Spleen (tissue), 7 donors: ENCODE measurements at regions not wholly inside any gene's neighbourhood (a gene's known extent, or its start where the extent isn't known, plus 50 kb on each side); places are given as distances from the start of the nearest gene placed in this dataset.

ENCODE experiments used
- POLR2A ChIP-seq, 3 donors: fragments of 450-650 bp; IDR thresholded peaks; one replicate each; pipeline ENCODE4 v1.5.1; 2017; ENCODE audit warnings: antibody characterized with exemption in 3 of 3, mild to moderate bottlenecking in 1 of 3
- POLR2AphosphoS5 ChIP-seq, 3 donors: sonication (generic); formaldehyde crosslinking; IDR thresholded peaks; one replicate each; pipeline ENCODE4 v1.5.1; 2017; ENCODE audit warnings: antibody characterized with exemption in 3 of 3
- TF ChIP-seq, protein P1 (sequence below), 11 experiments: fragments of 200-600 bp in 7 of 11; fragments of 450-650 bp in 4 of 11; sonication (generic) in 4 of 11; IDR thresholded peaks in 8 of 11; conservative IDR thresholded peaks in 3 of 11; 1 replicate in 7 of 11; 2 replicates in 4 of 11; pipeline versions ENCODE4 v1.4.0 to v1.8.0; 2016 to 2021; ENCODE audit warnings: antibody characterized with exemption in 11 of 11, inconsistent platforms in 4 of 11, mild to moderate bottlenecking in 1 of 11
- donor health status: DM: no; HTN: no; CAD: no; lungs with moderate emphysema.
- donor health status: DM: no; HTN: no; CAD: no.
- donor health status: DM: no; HTN: no; CAD: no.

DNA sequence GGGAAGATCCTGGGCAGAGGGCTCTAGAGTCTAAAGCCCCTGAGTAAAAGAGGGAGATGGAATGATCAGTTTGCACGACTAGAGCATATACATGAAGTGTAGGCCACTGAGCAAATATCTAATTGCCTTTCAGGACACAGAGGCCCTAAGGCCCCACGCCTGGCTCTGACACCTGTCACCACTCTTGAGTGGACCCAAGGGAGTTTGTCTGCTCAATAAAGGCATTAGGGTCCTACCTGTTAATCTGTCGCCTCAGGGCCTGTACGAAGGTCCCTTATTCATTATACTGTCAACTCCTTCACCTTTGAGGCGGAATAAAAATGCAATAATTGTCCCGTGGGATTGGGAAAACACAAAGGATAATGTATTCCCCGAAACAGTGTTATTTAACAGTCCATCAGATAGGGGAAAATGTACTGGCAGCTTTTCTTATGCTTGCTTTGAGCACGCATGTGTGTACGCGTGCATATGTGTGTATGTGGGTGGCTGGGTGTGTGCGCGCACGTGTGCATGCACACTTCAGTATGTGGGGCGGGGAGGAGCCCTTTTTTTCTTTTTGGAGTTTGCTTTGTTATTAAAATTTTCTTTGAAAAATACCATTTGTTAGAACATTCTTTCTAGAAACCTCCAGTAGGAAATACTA, 161.8 kb upstream of the SERP2 start:
- TF ChIP-seq, protein P1, sequence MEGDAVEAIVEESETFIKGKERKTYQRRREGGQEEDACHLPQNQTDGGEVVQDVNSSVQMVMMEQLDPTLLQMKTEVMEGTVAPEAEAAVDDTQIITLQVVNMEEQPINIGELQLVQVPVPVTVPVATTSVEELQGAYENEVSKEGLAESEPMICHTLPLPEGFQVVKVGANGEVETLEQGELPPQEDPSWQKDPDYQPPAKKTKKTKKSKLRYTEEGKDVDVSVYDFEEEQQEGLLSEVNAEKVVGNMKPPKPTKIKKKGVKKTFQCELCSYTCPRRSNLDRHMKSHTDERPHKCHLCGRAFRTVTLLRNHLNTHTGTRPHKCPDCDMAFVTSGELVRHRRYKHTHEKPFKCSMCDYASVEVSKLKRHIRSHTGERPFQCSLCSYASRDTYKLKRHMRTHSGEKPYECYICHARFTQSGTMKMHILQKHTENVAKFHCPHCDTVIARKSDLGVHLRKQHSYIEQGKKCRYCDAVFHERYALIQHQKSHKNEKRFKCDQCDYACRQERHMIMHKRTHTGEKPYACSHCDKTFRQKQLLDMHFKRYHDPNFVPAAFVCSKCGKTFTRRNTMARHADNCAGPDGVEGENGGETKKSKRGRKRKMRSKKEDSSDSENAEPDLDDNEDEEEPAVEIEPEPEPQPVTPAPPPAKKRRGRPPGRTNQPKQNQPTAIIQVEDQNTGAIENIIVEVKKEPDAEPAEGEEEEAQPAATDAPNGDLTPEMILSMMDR (IDR thresholded peaks at IDR 0.05 in 8 of 11, conservative IDR thresholded peaks at IDR 0.05 in 3 of 11), result no peak
- TF ChIP-seq POLR2A (IDR thresholded peaks at IDR 0.05), result no peak
- no peak for TF ChIP-seq POLR2AphosphoS5 (IDR thresholded peaks at IDR 0.05)
